ENCODE measurements at regions not wholly inside any gene's neighbourhood (a gene's known extent, or its start where the extent isn't known, plus 50 kb on each side); places are given as distances from the start of the nearest gene placed in this dataset.

- TF ChIP-seq CTCF (IDR thresholded peaks at IDR 0.05) (no peak), POLR2A (IDR thresholded peaks at IDR 0.05) (no peak)
Measured at GRCh38 chr14:40252817-40253447, 820.7 kb upstream of the FBXO33 start.
